HT1080 (cell line): ENCODE measurements at regions not wholly inside any gene's neighbourhood (a gene's known extent, or its start where the extent isn't known, plus 50 kb on each side); places are given as distances from the start of the nearest gene placed in this dataset.
A peak's percentile ranks its signal among the peaks of the same experiment; 100 is the strongest.

ENCODE experiments used
- DNase-seq: peaks from one replicate; pipeline ENCODE4 v3.0.0-alpha.2; 2015; ENCODE audit warnings: low read depth

GRCh38 chr15:35596285-35596684, 50.3 kb upstream of the DPH6 start:
- no peak for DNase-seq

- no peak for DNase-seq
Observed at GRCh38 chr15:35602836-35603235, 56.9 kb upstream of the DPH6 start.

GRCh38 chr15:35603301-35603700, 57.3 kb upstream of the DPH6 start:
- peak; percentile 39 for DNase-seq

- no peak for DNase-seq
Observed at GRCh38 chr15:35603856-35604255, 57.9 kb upstream of the DPH6 start.

- DNase-seq = no peak
Observed at GRCh38 chr15:35605764-35606449, 59.9 kb upstream of the DPH6 start.

- no peak for DNase-seq
Observed at GRCh38 chr15:35606450-35606779, 60.5 kb upstream of the DPH6 start.

GRCh38 chr15:35616498-35617271, 70.7 kb upstream of the DPH6 start:
- DNase-seq = no peak

GRCh38 chr15:35618260-35619188, 72.6 kb upstream of the DPH6 start:
- DNase-seq = no peak

- DNase-seq = peak; percentile 2
Observed at GRCh38 chr15:35622641-35623340, 76.8 kb upstream of the DPH6 start.

GRCh38 chr15:35624881-35625280, 78.9 kb upstream of the DPH6 start:
- DNase-seq = no peak

- no peak for DNase-seq
Observed at GRCh38 chr15:35626571-35627318, 80.8 kb upstream of the DPH6 start.

GRCh38 chr15:35627696-35628095, 81.7 kb upstream of the DPH6 start:
- no peak for DNase-seq

- DNase-seq = no peak
Observed at GRCh38 chr15:35629766-35630165, 83.8 kb upstream of the DPH6 start.

- DNase-seq = no peak
Observed at GRCh38 chr15:35630532-35630931, 84.6 kb upstream of the DPH6 start.

- no peak for DNase-seq
Observed at GRCh38 chr15:35630985-35631384, 85.0 kb upstream of the DPH6 start.

GRCh38 chr15:35633677-35634076, 87.7 kb upstream of the DPH6 start:
- no peak for DNase-seq

GRCh38 chr15:35646790-35647189, 100.8 kb upstream of the DPH6 start:
- DNase-seq = no peak

GRCh38 chr15:35647303-35647702, 101.3 kb upstream of the DPH6 start:
- no peak for DNase-seq

- no peak for DNase-seq
Observed at GRCh38 chr15:35648941-35649340, 103.0 kb upstream of the DPH6 start.

GRCh38 chr15:35649575-35649974, 103.6 kb upstream of the DPH6 start:
- no peak for DNase-seq

GRCh38 chr15:35654332-35654731, 108.4 kb upstream of the DPH6 start:
- no peak for DNase-seq
